Transverse colon (tissue), 4 donors: ENCODE measurements at regions not wholly inside any gene's neighbourhood (a gene's known extent, or its start where the extent isn't known, plus 50 kb on each side); places are given as distances from the start of the nearest gene placed in this dataset.

Experiments
- DNase-seq: peaks from one replicate; pipeline ENCODE4 v3.0.0-alpha.2; 2019
- H3K27ac ChIP-seq, 4 donors: fragments of 200-600 bp; sonication (generic); 2 replicates each; pipeline ENCODE4 v1.5.1; 2016 to 2018; ENCODE audit warnings: inconsistent platforms in 4 of 4
- H3K27me3 ChIP-seq: fragments of 200-600 bp; sonication (generic); 2 replicates; pipeline ENCODE4 v1.5.1; 2017; ENCODE audit warnings: inconsistent platforms
- H3K36me3 ChIP-seq, 4 donors: fragments of 200-600 bp; sonication (generic); 2 replicates each; pipeline ENCODE4 v1.5.1; 2017 to 2019; ENCODE audit warnings: inconsistent platforms in 4 of 4
- H3K4me1 ChIP-seq, 4 donors: fragments of 200-600 bp; sonication (generic); 2 replicates each; pipeline ENCODE4 v1.5.1; 2017 to 2020; ENCODE audit warnings: inconsistent platforms in 4 of 4
- H3K4me3 ChIP-seq, 4 donors: fragments of 200-600 bp; sonication (generic); 1 replicate in 1 of 4; 2 replicates in 3 of 4; pipeline versions ENCODE4 v1.5.1 to v1.6.1; 2017 to 2019; ENCODE audit warnings: inconsistent platforms in 4 of 4
- H3K9me3 ChIP-seq, 2 donors: fragments of 200-600 bp; sonication (generic); 2 replicates each; pipeline ENCODE4 v1.5.1; 2017 to 2019; ENCODE audit warnings: inconsistent platforms in 2 of 2
- EP300 ChIP-seq: sonication (generic); formaldehyde crosslinking; IDR thresholded peaks from one replicate; pipeline ENCODE4 v1.6.1; 2017; ENCODE audit warnings: antibody characterized with exemption, low read depth
- POLR2A ChIP-seq: fragments of 450-650 bp; IDR thresholded peaks from one replicate; pipeline ENCODE4 v1.6.1; 2016; ENCODE audit warnings: antibody characterized with exemption, mild to moderate bottlenecking, moderate library complexity
- POLR2AphosphoS5 ChIP-seq, 3 donors: sonication (generic); formaldehyde crosslinking; IDR thresholded peaks; one replicate each; pipeline ENCODE4 v1.6.1; 2016; ENCODE audit warnings: antibody characterized with exemption in 3 of 3
- WGBS, 2 donors: methylation state at CpG; one replicate each; pipeline ENCODE4 v1.1.5; 2018; ENCODE audit warnings: low coverage in 1 of 2; 5-methylcytosine and 5-hydroxymethylcytosine counted together
- in situ Hi-C, 4 donors: fragments of 200-750 bp; cut with MboI; loops; one replicate each; pipeline versions ENCODE4 v1.15.0 to v1.15.1; 2017; ENCODE audit warnings: low sequenced_read_pairs in 3 of 4, low pct_ligation_motif_present in 1 of 4, low pct_unique_long_range_greater_than_20kb in 1 of 4
- intact Hi-C: fragments of 100-400 bp; cut with DNase I; formaldehyde crosslinking; loops from one replicate; pipeline ENCODE4 v1.15.1; 2023; ENCODE audit warnings: low total_unique reads
- TF ChIP-seq, protein P1 (sequence below), 5 experiments: fragments of 200-600 bp in 3 of 5; fragments of 450-650 bp in 2 of 5; sonication (generic) in 3 of 5; IDR thresholded peaks; 1 replicate in 2 of 5; 2 replicates in 3 of 5; pipeline ENCODE4 v1.5.1; 2016 to 2017; ENCODE audit warnings: antibody characterized with exemption in 5 of 5, inconsistent platforms in 3 of 5, mild to moderate bottlenecking in 2 of 5, moderate library complexity in 1 of 5

DNA sequence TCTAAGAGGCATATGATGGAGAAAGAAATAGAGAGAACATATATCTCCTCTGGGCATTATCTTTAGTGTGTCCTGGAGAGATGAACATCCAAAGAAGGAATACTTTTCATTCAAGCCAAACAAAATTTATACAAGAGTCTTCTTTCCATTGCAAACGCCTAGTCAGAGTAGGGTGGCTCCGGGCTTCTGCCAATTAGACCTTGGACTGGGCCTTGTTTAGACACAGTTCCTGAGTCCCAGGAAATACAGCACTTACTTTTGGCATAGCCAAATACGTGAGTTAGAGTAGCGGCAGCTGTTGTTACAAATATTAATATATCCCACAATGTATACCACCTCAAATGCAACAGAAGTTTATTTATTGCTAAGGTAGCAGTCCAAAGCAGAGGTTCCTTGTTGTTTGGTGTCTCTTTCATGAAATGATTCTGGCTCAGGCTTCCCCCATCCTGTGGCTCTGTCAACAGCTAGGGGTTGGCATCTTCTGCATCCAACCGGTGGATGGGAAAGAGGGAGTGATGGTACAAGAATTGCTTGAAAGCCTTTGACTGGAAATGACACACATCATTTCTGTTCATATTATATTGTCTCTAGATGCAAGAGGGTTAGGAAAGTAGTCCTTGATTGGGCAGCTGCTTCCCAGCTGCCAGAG is 148.0 kb upstream of the SPACA1 start:
- Histone ChIP-seq H3K9me3 (no peaks in the 10 kb centered on the region), H3K4me1 (no peaks in the 10 kb centered on the region), H3K27me3 (no peaks in the 10 kb centered on the region), H3K27ac (no peak overlapping the region), H3K4me3 (no peak overlapping the region), H3K36me3 (no peaks in the 10 kb centered on the region)
- WGBS, 2 donors = 68 to 77% methylated on average over 4 to 5 of the region's 5 CpGs
- intact Hi-C loops (no loop called here), in situ Hi-C loops (no loop called here)
- DNase-seq = no peak
- TF ChIP-seq, protein P1, sequence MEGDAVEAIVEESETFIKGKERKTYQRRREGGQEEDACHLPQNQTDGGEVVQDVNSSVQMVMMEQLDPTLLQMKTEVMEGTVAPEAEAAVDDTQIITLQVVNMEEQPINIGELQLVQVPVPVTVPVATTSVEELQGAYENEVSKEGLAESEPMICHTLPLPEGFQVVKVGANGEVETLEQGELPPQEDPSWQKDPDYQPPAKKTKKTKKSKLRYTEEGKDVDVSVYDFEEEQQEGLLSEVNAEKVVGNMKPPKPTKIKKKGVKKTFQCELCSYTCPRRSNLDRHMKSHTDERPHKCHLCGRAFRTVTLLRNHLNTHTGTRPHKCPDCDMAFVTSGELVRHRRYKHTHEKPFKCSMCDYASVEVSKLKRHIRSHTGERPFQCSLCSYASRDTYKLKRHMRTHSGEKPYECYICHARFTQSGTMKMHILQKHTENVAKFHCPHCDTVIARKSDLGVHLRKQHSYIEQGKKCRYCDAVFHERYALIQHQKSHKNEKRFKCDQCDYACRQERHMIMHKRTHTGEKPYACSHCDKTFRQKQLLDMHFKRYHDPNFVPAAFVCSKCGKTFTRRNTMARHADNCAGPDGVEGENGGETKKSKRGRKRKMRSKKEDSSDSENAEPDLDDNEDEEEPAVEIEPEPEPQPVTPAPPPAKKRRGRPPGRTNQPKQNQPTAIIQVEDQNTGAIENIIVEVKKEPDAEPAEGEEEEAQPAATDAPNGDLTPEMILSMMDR (IDR thresholded peaks at IDR 0.05) = no peak
- TF ChIP-seq EP300 (no peak), POLR2AphosphoS5 (IDR thresholded peaks at IDR 0.05) (no peak), POLR2A (no peak)

DNA sequence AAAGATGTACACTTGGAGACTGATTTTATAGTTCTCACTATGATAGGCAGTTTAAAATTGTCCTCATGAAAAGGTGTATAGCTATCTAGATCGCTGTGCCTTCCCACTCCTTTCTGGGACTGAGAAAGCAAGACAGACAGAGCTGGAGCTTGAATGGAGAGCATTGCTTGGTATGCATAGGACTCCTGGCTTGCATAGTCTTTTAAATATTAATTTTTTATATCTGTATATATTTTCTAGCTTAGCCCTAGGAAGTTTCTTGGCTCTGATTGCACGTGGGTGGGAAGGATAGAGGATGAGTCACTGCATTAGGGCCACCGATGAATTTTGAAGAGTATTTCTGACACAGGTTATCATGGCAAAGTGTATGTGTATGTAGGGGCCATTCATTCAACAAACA is 150.0 kb upstream of the SPACA1 start:
- Histone ChIP-seq H3K9me3 (no peaks in the 10 kb centered on the region), H3K36me3 (no peaks in the 10 kb centered on the region), H3K4me1 (no peaks in the 10 kb centered on the region), H3K27ac (no peak overlapping the region), H3K27me3 (no peaks in the 10 kb centered on the region), H3K4me3 (no peak overlapping the region)
- intact Hi-C loops = no loop called here
- TF ChIP-seq EP300 (no peak), POLR2A (no peak), POLR2AphosphoS5 (IDR thresholded peaks at IDR 0.05) (no peak)
- TF ChIP-seq, protein P1 (IDR thresholded peaks at IDR 0.05) = no peak
- no peak for DNase-seq
- in situ Hi-C loops = no loop called here
- 55 to 58% methylated on average over 3 of the region's 3 CpGs for WGBS, 2 donors

DNA sequence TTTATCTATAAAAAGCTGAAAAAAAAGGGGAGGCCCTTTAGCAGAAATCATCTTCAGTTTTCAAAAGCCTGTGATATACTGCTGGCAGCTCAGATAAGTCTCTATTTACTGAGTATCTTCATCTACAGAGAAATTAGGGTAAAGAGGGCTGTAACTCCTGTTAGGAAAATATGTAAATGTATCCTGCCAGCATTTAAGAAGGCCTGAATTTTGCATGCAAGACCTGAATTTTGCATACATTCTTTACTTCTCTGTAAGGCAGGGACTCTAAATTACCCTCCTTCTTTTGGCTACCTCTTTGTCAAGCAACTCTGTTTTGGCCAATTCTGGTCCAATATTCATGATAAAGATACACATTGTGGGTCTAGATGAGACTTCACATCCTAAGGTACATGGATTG is 150.6 kb upstream of the SPACA1 start:
- no peak for DNase-seq
- intact Hi-C loops = no loop called here
- H3K27ac ChIP-seq = no peak overlapping the region
- no peaks in the 10 kb centered on the region for H3K4me1 ChIP-seq
- no peak overlapping the region for H3K4me3 ChIP-seq
- in situ Hi-C loops = no loop called here
- TF ChIP-seq POLR2A = no peak
- no peak for TF ChIP-seq POLR2AphosphoS5 (IDR thresholded peaks at IDR 0.05)
- TF ChIP-seq, protein P1 (IDR thresholded peaks at IDR 0.05) = no peak
- no peak for TF ChIP-seq EP300
- H3K9me3 ChIP-seq = no peaks in the 10 kb centered on the region
- H3K36me3 ChIP-seq = no peaks in the 10 kb centered on the region
- no peaks in the 10 kb centered on the region for H3K27me3 ChIP-seq

DNA sequence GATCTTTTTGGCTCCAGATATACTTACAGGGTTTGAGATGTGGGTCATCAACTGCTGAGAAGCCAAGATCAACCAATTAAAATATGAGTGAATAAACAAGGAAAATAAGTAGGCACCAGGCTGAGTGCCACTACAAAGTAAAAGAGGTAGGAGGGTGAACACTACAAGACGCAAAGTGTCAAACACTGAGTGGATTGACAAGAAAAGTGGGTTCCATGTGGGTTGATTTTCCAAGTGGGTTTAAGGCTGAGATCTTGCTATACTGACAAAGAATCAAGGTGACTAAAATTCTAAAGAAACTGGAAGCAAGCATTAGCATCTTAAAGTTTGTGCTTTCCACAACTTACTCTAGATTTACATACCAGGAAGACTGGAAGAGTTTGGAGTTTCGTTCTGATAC is 160.4 kb upstream of the SPACA1 start:
- intact Hi-C loops (no loop called here), in situ Hi-C loops (no loop called here)
- Histone ChIP-seq H3K27ac (no peak overlapping the region), H3K36me3 (no peaks in the 10 kb centered on the region), H3K27me3 (no peaks in the 10 kb centered on the region), H3K4me1 (no peaks in the 10 kb centered on the region), H3K9me3 (no peaks in the 10 kb centered on the region), H3K4me3 (no peak overlapping the region)
- no peak for DNase-seq
- TF ChIP-seq, protein P1 (IDR thresholded peaks at IDR 0.05) = no peak
- no peak for TF ChIP-seq POLR2A
- no peak for TF ChIP-seq EP300
- no peak for TF ChIP-seq POLR2AphosphoS5 (IDR thresholded peaks at IDR 0.05)
- WGBS, 2 donors = 92 to 94% methylated on average over 2 of the region's 2 CpGs
